GM18511 (cell line): ENCODE measurements at regions not wholly inside any gene's neighbourhood (a gene's known extent, or its start where the extent isn't known, plus 50 kb on each side); places are given as distances from the start of the nearest gene placed in this dataset.
"Not testable (repeated sequence)": the region's sequence is repeated elsewhere in the genome, so short reads cannot be mapped to it uniquely, and the experiment has no call there.

Experiments
- ATAC-seq: cut with Tn5 transposase; IDR thresholded peaks from one replicate; pipeline ENCODE4 v1.9.1; 2021; ENCODE audit warnings: mild to moderate bottlenecking, moderate library complexity; ENCODE audit not compliant: unreplicated experiment

DNA sequence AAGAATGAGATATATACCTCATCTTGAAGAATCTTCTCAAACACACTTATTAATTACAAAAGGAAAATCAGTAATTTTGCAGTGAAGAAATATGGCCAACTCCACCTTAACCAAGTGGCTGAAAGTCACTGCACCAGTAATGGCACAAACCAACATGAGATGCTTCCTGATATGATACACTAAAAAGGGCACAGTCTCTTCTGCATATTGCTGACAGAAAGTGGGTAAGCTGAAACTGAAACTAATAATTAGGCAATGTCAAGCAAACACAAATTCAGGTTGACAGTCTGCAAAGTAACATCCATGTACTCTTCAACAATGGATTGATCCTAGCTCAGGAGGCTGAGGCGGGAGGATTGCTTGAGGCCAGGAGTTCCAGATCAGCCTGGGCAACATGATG, 56.1 kb downstream of the ZNF22 start:
- not testable (repeated sequence) for ATAC-seq

DNA sequence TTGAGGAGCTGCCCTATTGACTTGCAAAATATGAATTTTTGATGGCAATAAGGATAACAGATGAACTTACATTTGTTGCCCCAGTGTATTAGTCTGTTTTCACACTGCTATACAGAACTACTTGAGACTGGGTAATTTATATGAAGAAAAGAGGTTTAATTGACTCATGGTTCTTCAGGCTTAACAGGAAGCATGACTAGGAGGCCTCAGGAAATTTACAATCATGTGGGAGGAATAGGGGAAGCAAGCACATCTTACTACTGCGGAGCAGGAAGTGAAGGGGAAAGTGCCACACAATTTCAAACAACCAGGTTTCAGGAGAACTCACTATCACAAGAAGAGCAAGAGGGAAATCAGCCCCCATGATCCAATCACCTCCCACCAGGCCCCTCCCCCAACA, 57.9 kb downstream of the ZNF22 start:
- no peak for ATAC-seq

DNA sequence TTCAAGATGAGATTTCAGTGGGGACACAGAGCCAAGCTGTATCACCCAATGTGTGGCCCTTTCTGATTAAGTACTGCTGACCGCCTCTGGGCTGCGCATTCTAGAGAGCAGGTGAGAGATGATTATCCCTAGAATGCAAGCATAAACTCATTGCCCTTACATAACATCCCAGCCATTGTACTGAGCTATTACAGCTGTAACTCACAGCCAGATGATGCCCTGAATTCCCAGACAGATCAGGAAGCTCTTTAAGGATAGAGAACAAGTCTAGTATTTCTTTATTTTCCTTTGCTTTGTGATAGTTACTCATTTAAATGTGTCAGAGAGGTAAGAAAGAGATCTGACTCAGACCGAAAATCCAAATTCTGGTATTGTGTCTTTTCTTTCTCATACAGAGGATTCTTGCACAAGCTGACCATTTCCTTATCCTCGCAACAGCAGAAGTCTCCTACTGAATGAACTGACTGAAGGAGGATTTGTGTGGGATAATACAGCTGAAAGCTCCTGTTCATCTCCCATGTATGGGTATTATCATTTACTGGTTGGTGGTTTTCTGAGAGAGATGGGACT, 58.4 kb downstream of the ZNF22 start:
- ATAC-seq = no peak

DNA sequence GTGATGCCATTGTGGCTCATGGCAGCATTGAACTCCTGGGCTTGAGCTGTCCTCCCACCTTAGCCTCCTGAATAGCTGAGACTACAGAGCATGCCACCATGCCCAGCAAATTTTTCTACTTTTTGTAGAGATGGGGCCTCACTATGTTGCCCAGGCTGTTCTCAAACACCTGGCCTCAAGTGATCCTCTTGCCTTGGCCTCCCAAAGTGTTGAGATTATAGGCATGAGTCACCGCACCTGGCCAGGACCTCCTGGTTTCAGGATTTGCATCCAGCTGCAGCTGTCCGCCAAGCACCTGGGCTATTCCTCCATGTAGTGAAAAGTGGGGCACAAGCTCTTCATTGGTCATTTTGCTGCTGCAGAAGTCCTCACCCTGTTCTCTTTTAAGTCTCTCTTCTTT, 58.9 kb downstream of the ZNF22 start:
- no peak for ATAC-seq

DNA sequence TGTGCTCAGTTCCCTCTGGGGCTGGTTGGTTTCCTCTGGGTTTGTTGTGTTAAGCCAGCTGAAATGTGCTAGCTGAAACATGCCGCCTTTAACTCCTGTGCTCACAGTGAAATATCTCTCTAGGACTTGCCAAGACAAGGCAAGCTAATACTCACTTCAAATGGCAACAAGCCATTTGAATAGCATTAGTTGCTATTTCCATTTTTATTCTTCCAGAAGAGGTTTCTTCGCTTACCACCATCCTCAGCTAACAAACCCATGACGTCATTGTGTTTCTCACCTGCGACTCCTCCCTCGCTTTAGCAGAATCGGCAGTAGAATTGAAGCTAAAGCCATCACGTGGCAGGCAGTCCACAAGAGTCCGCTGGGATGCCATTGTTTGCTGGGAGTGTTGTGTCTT, 61.3 kb downstream of the ZNF22 start:
- ATAC-seq = no peak

DNA sequence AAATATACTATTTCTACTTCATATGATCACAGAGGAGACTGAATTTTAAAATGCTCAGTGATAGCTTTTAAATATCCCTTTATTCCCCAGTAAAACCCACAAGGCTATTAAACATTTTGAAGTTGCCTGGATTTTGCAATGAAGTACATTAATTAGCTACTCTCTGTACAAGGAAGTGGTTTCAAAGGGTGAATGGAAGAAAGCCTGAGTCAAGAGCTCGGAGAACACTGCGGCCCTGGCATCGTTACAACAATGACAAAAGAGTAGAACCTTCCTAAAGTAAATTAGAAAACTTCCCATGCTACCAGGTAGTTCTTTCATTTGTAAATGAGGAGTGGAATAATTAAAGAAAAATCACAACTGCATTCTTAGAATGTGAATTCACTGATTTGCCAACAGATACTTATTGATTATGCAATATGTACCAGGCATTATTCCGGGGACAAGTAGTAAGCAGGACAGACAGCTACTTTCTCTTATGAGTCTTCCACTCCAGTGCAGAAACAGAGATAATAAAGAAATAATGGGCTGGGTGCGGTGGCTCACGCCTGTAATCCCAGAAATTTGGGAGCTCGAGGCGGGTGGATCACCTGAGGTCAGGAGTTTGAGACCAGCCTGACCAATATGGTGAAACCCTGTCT, 63.0 kb downstream of the ZNF22 start:
- no peak for ATAC-seq

DNA sequence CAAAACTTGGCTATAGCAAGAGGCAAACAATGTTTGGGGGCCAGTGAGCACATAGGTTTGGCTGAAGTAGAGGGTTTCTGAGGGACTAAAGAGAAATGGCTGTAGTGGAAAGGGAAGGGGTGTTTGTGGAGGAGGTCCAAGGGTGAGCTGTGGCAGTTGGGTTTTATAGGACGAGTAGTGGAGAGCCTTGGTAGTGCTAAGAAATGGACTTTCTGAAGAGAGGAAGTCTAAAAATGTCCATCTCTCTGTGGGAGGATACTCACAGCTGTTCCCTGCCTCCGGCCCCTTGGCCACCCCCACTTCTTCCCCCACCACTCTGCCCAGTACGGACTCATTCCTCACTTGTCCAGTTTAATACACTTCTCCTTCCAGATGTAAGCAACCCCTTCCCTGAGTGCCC, 64.3 kb downstream of the ZNF22 start:
- ATAC-seq = no peak

DNA sequence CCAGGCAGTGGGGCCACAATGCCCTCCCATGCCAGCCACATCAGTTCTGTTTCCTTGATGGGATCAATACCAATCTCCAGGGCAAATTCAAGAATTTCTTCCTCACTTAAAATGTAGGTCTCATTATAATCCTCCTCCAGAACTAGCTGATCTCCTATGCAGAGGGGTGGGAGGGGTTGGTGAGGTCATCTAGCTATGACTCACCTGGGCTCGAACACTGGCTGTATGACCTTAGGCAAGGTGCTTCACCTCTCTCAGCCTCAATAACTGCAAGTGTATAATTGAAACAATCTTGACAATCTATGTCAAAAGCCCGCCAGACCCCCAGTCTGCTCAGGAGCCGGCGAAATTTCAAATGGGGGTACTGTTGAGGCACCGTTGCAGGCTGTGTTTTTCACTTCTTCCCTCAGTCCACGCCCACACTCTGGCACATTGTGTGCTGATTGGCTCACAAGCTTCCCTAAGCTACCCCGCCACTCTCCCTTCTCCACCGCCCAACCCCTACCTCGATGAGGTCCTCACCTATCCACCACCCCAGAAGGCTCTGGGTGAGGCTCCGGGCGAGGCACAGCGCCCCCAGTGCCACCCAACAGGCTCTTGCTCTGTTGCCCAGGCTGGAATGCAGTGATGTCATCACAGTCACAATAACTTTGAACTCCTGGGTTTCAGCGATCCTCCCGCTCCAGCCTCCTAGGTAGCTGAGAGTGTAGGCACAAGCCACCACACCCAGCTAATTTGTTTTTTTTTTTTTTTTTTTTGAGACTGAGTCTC, 70.5 kb downstream of the ZNF22 start:
- no peak for ATAC-seq

DNA sequence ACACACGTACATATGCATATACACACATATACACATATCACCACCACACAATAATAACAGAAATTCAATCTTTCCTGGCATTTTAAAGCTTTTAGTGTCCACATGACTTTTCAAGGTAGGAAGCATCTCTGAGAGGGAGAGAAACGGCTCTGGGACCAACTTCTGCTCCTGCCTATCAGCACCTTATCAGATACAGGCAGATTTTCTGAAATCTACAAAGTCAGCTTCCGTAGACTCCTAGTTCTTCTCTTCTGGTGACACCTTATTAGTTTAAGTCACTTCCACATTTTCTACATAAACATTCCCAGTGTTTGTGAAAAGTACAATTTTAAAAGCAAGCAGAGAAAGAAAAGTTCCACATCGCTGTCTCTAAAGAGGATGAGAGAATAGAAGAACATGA, 74.5 kb downstream of the ZNF22 start:
- ATAC-seq = no peak

DNA sequence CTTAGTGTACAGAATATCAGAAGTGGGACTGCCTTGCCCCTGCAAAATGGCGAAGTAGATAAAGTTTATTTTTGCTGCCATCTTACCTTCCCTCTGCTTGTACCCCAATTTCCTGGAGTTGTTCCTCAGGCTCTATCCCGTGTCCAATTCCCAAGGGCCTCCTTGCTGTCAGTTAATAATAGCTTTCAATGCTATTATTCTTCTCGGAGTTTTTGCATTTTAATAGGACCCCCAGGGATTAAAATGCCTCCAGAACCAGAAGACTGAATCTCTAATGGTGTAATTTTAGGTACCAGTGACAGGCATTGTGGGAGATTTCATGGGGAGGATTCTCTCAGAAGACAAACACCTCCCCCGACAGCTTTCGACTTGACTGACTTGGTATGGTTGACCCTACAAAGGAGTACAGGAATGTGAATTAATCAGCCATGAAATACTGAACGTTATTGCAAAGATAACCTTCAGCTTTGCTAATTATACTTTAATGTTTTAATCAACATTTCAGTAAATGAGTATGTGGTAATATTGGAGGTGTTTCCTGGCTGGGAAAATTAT, 75.2 kb downstream of the ZNF22 start:
- no peak for ATAC-seq

DNA sequence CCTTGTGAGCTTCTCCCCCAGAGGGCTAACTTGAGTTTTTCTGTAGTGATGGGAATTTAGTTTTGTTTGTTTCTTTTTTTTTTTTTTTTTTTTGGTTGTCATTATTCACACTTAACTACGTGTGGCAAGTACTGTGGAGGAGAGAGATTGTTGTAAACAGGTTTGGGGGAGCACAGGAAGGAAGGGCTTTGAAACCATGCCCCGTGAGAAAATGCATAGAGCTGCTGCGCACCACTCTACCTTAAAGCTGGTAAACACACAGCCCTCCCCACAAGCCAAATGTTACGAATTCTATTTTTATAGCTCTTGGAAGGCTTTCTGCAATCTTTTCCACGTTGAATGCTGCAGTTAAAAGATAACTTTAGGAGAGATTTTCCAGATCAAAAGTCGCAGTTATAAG, 76.2 kb downstream of the ZNF22 start:
- ATAC-seq = no peak

DNA sequence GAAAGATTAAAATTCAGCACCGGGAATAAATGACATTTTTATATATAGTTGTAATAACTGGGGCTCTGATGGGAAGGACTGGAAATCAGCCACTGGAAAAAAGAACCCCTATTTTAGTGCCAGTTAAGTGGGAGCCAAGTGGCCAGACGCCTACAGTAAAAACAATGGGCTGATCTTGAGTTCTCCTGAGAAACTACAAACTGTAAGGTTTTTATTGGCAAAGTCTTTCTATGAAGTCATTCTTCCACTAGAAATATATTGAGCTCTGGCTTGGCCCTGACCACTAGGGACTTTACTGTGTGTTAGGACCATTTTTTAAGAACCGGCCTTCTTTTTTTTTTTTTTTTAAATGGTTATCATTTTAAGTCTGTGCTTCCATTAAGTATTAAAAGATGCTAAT, 79.6 kb downstream of the ZNF22 start:
- ATAC-seq = no peak

DNA sequence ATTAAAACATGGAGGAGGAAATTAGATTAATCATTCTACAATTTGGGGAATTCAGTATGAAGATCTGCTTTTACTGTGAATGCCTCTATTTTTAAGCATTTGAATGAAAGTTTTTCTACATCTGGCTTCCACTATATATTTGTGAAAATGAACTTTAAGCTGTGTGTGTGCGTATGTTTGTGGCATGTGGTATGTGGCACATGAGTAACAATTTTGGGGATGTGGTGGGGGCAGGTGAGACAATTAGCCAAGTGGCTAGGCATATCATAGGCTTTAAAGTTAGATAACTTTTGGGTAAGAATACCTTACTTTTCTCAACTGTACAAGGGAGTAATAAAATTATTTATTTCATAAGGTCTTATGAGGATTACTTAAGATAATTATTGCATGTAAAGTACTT, 81.5 kb downstream of the ZNF22 start:
- ATAC-seq = no peak

DNA sequence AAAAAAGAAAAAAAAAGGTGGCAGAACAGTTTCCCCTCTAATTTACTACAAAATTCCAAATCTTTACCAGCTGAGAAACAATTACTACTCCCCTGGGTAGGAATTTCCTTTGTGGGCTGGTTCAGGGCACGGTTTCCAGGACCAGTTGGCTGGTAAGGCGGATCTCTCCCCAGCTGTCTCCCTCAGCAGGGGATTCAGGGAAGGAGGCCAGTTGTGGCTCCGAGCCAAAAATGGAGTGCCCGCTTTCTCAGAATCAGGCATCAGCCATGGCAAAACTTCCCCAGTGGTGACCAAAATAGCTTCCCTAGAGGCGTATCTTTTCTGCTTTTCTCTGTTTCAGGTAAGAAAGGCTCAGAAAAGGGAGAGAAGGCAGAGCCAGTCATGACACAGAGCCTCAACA, 91.2 kb downstream of the ZNF22 start:
- no peak for ATAC-seq

DNA sequence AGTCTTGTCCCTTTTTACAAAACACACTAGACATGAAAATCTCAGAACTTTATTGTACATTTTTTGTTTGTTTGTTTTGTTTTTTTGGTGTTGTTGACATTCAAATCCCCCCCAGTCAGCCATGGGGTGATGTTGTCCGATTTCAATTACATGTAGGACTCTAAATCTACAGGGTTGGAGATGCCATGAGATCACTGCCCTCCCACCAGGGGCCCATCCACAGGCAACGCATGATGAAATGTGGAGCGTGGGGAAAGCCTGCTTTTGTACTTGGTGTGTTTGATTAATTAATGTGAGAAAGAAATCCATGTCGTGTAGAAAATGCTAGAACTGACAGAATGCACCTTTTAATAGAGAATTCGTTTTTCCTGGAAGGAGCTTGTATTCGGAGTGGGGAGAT, 93.2 kb downstream of the ZNF22 start:
- ATAC-seq = no peak

DNA sequence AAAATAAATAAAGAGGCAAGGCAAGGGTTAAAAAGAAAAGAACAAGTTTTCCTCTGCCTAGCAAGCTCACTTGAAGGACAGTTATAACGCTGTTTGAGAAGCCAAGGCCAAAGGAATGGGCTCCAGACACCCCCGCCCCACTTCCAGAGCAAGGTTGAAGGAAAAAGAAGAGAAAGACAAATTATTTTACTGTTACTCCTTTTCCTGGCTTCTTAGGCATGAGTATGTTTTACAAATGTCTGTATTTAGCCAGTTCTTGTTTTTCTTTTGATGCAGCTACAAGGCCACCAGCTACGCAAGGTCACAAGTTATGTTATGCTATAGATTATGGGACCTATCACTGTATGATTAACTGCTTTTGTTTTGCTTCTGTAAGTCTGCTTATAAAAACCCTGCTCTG, 94.6 kb downstream of the ZNF22 start:
- no peak for ATAC-seq

DNA sequence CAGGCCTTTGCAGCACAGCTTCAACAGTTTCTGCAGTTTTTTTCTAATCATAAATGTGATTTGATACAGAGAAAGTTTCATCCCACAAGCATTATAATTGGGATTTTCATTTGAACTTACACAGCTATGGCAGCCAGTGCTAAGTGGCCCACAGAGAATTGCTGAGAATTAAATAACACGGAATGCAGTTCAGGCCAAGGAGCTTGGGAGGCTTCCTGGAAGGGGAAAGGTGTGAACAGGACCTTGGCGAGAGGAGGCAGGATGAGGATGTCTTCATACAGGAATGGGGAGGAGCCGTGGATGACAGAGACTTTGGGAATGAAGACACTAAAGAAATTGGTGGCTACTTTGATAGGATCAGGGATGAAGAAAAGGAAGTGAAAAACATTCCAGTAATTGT, 95.3 kb downstream of the ZNF22 start:
- ATAC-seq = no peak

DNA sequence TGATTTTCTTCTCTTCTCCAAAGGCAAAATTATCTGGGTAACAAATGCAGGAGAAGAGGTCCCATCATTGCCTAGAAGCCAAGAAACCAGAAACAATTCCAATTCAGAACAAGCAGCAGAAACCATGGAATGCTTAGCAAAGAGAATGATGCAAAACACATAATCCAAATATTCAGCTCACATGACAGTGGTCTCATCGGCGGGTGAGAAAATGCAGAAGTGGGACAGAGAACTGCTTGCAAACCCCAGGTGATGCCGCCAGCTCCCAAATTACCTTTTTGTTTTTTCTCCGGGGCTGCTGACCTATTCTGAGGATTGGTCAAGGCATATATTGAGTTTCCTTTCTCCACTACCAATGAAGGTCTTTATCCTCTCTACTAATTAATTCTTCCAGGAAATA, 99.7 kb downstream of the ZNF22 start:
- no peak for ATAC-seq

DNA sequence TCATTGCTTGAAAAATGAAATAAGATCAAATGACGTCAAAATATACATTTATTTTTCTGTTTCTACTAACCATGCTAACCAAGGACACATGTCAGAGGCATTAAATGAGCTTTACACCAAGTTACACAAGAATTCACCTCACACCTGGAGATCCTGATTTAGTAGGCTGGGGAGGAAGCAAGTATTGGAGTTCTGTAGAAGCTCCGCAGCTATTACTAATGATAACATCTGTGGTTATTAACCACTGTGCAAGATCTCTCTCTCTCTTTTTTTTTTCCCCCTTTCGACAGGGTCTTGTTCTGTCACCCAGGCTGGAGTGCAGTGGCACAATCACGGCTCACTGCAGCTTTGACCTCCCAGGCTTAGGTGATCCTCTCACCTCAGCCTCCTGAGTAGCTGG, 104.0 kb downstream of the ZNF22 start:
- ATAC-seq = no peak

DNA sequence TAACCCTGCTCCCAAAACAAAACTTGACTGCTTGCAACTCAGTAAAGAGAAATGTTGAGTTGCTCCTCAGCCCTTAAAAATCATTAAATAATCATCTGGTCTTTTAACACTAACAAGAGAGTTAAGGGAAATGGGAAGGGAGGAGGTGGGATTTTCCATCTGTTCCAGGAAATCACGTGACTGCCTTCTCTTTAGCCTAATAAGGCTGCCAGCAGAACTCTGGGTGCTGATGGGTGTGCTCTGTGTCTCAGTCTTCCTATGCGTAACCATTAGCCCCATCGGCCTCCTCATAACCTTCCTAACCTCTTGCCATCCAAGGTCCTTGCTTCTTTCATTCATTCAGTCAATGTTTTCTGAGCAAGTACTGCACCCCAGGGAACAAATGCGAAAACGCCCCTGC, 104.6 kb downstream of the ZNF22 start:
- ATAC-seq = not testable (repeated sequence)

DNA sequence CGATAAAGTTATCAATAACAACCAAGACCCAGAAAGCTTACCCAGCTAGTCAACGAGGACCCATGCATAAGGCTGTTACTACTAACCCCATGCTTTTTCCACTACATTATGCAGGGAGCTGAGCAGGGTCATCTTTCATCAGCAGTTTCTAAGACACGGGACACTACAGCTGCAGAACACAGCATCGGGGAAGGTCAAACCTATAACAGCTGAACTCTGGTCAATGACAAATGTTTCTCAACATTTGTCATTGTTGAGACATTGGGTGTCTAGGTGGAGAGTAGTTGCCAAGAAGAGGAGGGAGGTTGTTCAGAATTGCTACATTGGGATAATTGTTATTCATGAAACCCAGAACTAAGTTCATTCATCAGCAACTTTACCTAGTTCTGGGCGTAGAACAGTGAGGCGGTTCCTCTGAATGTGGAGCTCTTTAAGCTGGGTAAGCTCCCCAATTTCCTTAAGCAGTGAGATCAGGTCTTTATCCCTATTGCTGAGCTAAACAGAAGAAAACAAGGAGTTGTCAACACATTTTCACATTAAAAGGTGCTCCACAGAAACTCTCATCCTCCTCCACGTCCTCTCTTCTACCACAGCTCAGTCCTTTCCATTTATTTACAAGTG, 105.6 kb downstream of the ZNF22 start:
- no peak for ATAC-seq

DNA sequence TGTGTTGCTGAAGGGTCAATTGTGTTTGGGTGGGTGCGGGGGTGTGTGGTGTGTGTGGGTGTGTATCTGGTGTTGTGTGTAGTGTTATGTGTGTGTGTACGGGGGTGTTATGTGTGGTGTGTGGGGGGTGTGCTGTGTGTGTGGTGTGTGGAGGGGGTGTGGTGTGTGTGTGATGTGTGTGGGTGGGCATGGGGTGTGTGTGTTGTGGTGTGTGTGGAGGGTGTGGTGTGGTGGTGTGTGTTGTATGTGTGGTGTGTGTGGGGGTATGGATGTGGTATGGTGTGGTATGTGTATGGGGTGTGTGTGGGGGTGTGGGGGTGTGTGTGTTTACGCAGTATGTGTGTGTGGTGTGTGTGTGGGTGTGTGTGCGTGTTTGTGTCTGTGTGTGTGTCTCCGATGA, 110.8 kb downstream of the ZNF22 start:
- ATAC-seq = no peak
